ENCODE measurements at regions not wholly inside any gene's neighbourhood (a gene's known extent, or its start where the extent isn't known, plus 50 kb on each side); places are given as distances from the start of the nearest gene placed in this dataset.

GRCh38 chr10:54940418-54940817, 139.4 kb upstream of the PCDH15 start:
- TF ChIP-seq CTCF (conservative IDR thresholded peaks at IDR 0.05) (peak; percentile 23; the same call in 1 of the 2 replicates), EZH2 (IDR thresholded peaks at IDR 0.05; ENCODE audit: low read depth) (no peak)
